AG09309 (cell line): ENCODE measurements at regions not wholly inside any gene's neighbourhood (a gene's known extent, or its start where the extent isn't known, plus 50 kb on each side); places are given as distances from the start of the nearest gene placed in this dataset.

ENCODE experiments used
- DNase-seq: peaks from one replicate; pipeline ENCODE4 v3.0.0-alpha.2; 2010; ENCODE audit warnings: low read depth
- H3K4me3 ChIP-seq: 2 replicates; pipeline ENCODE4 v1.5.1; 2011; ENCODE audit warnings: mild to moderate bottlenecking, low read depth, low read length, moderate library complexity; ENCODE audit not compliant: control insufficient read depth
- CTCF ChIP-seq: IDR thresholded peaks from 2 replicates; pipeline ENCODE4 v1.5.1; 2011; ENCODE audit warnings: mild to moderate bottlenecking, low read depth, low read length, inconsistent platforms; ENCODE audit not compliant: insufficient read depth, control insufficient read depth; ENCODE audit errors: missing control alignments

- H3K4me3 ChIP-seq, result no peak overlapping the region
- no peak for TF ChIP-seq CTCF
- DNase-seq, result no peak
Measured at GRCh38 chr12:90832427-90832826, 122.5 kb downstream of the CCER1 start.

- TF ChIP-seq CTCF, result no peak
- no peak for DNase-seq
- H3K4me3 ChIP-seq, result no peak overlapping the region
Measured at GRCh38 chr12:90831712-90832111, 123.3 kb downstream of the CCER1 start.

- no peak overlapping the region for H3K4me3 ChIP-seq
- no peak for TF ChIP-seq CTCF
- no peak for DNase-seq
Measured at GRCh38 chr12:90829044-90829443, 125.9 kb downstream of the CCER1 start.

DNA sequence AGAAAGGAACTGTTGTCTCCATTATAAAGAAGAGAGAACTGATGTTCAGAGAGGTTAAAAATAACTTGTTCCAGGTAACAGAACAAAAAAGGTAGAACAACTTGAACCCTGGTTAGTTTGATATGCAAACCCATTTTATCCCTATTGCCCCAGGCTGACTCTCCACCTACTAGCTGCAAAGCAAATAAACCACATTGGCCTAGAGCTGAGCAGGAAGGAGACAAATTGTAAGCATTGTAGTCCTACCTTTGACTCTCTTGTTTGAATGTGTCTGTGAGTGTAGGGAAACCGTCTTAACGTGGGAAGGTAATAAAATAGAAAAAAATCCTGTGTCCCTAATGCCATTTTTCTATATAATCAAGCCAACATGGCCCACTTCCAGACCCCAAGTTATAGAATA, 126.4 kb downstream of the CCER1 start:
- H3K4me3 ChIP-seq, result no peak overlapping the region
- no peak for DNase-seq
- no peak for TF ChIP-seq CTCF

GRCh38 chr12:90827567-90827966, 127.4 kb downstream of the CCER1 start:
- no peak for DNase-seq
- H3K4me3 ChIP-seq, result no peak overlapping the region
- TF ChIP-seq CTCF, result no peak

GRCh38 chr12:90826036-90826435, 128.9 kb downstream of the CCER1 start:
- no peak for TF ChIP-seq CTCF
- no peak for DNase-seq
- H3K4me3 ChIP-seq, result no peak overlapping the region

DNA sequence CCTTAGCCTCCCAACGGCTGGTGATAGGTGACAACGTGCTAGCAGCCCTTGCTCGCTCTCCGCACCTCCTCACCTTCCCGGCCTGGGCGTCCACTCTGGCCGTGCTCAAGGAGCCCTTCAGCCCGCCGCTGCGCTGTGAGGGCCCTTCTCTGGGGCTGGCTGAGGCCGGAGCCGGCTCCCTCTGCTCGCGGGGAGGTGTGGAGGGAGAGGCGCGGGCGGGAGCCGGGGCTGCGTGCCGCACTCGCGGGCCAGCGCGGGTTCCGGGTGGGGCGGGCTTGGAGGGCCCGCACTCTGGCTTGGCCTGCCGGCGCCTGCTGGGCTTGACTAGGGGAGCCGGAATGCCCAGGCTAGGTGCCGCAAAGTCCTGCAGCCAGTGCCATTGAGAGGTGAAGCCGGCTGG, 131.1 kb downstream of the CCER1 start:
- H3K4me3 ChIP-seq, result no peak overlapping the region
- no peak for DNase-seq
- no peak for TF ChIP-seq CTCF
